WTC11 (cell line): ENCODE measurements at regions not wholly inside any gene's neighbourhood (a gene's known extent, or its start where the extent isn't known, plus 50 kb on each side); places are given as distances from the start of the nearest gene placed in this dataset.

Experiments
- ATAC-seq: fragments of 200-7000 bp; cut with Tn5 transposase; 2 replicates; pipeline ENCODE4 v1.10.0; 2021; ENCODE audit warnings: mild to moderate bottlenecking, moderate library complexity
- CTCF ChIA-PET: fragments of 300-600 bp; sonication (Branson Sonifier 250); formaldehyde crosslinking; loops from one replicate; lab custom pipeline; 2021; ENCODE audit warnings: antibody characterized with exemption; lab: Charles Lee
- POLR2A ChIA-PET: fragments of 350-600 bp; sonication (Branson Sonifier 250); formaldehyde crosslinking; loops from one replicate; lab custom pipeline; 2021; ENCODE audit warnings: antibody characterized with exemption; lab: Charles Lee
- DNase-seq: peaks from one replicate; pipeline ENCODE4 v3.0.0; 2021; ENCODE audit warnings: low spot score
- H3K27ac Mint-ChIP-seq: 2 replicates; pipeline ENCODE4 v1.8.0; 2021; ENCODE audit warnings: mixed read lengths
- H3K27me3 Mint-ChIP-seq: 2 replicates; pipeline ENCODE4 v1.8.0; 2021; ENCODE audit warnings: low read depth, mild to moderate bottlenecking, moderate library complexity, mixed read lengths
- H3K36me3 Mint-ChIP-seq: 2 replicates; pipeline ENCODE4 v1.8.0; 2021; ENCODE audit warnings: mixed read lengths
- H3K4me1 Mint-ChIP-seq: 2 replicates; pipeline ENCODE4 v1.8.0; 2022; ENCODE audit warnings: mixed read lengths
- H3K4me3 Mint-ChIP-seq: 2 replicates; pipeline ENCODE4 v1.8.0; 2021; ENCODE audit warnings: mild to moderate bottlenecking, moderate library complexity, mixed read lengths
- H3K9me3 Mint-ChIP-seq: 2 replicates; pipeline ENCODE4 v1.8.0; 2021; ENCODE audit warnings: mixed read lengths
- ATF1 ChIP-seq: sonication (generic); formaldehyde crosslinking; IDR thresholded peaks from 2 replicates; pipeline ENCODE4 v1.8.1; 2023; ENCODE audit warnings: mild to moderate bottlenecking, moderate library complexity, missing genetic modification reagents
- GABPB1 ChIP-seq: sonication (generic); formaldehyde crosslinking; IDR thresholded peaks from 2 replicates; pipeline ENCODE4 v1.8.1; 2023; ENCODE audit warnings: mild to moderate bottlenecking, missing genetic modification reagents
- GTF2I ChIP-seq: fragments of 250-450 bp; sonication (Bioruptor Pico); conservative IDR thresholded peaks from 2 replicates; pipeline ENCODE4 v1.4.0; 2021; ENCODE audit warnings: mild to moderate bottlenecking
- IRF2 ChIP-seq: sonication (generic); formaldehyde crosslinking; IDR thresholded peaks from 2 replicates; pipeline ENCODE4 v1.8.0; 2022; ENCODE audit warnings: low read depth, missing genetic modification reagents, borderline replicate concordance
- JAZF1 ChIP-seq: fragments of 250-450 bp; sonication (Bioruptor Pico); IDR thresholded peaks from 2 replicates; pipeline ENCODE4 v1.9.0; 2021; ENCODE audit warnings: moderate library complexity, mild to moderate bottlenecking, inconsistent platforms
- MLX ChIP-seq: sonication (generic); formaldehyde crosslinking; IDR thresholded peaks from 2 replicates; pipeline ENCODE4 v1.8.1; 2023; ENCODE audit warnings: mild to moderate bottlenecking, missing genetic modification reagents, moderate library complexity
- NFE2L1 ChIP-seq: sonication (generic); formaldehyde crosslinking; IDR thresholded peaks from 2 replicates; pipeline ENCODE4 v1.8.1; 2023; ENCODE audit warnings: missing genetic modification reagents
- PRDM15 ChIP-seq: sonication (generic); formaldehyde crosslinking; IDR thresholded peaks from 2 replicates; pipeline ENCODE4 v1.8.0; 2022; ENCODE audit warnings: missing genetic modification reagents
- RELA ChIP-seq: sonication (generic); formaldehyde crosslinking; IDR thresholded peaks from 2 replicates; pipeline ENCODE4 v1.8.1; 2022; ENCODE audit warnings: missing genetic modification reagents, mild to moderate bottlenecking, borderline replicate concordance
- TCF7 ChIP-seq: sonication (generic); formaldehyde crosslinking; IDR thresholded peaks from 2 replicates; pipeline ENCODE4 v1.8.0; 2022; ENCODE audit warnings: mild to moderate bottlenecking, low read depth, missing genetic modification reagents, moderate library complexity
- TEAD4 ChIP-seq: sonication (generic); formaldehyde crosslinking; IDR thresholded peaks from 2 replicates; pipeline ENCODE4 v1.8.0; 2022; ENCODE audit warnings: mild to moderate bottlenecking, missing genetic modification reagents
- ZNF121 ChIP-seq: sonication (generic); formaldehyde crosslinking; IDR thresholded peaks from 2 replicates; pipeline ENCODE4 v1.8.0; 2023; ENCODE audit warnings: missing genetic modification reagents
- ZNF671 ChIP-seq: fragments of 250-450 bp; sonication (Bioruptor Pico); IDR thresholded peaks from 2 replicates; pipeline ENCODE4 v1.8.0; 2021; ENCODE audit warnings: mild to moderate bottlenecking
- TF ChIP-seq, protein P1 (sequence below): fragments of 200-600 bp; IDR thresholded peaks from 2 replicates; pipeline ENCODE4 v1.8.0; 2022; ENCODE audit warnings: antibody characterized with exemption
- TF ChIP-seq, protein P2 (sequence below): sonication (generic); formaldehyde crosslinking; IDR thresholded peaks from 2 replicates; pipeline ENCODE4 v1.8.1; 2022; ENCODE audit warnings: mild to moderate bottlenecking, moderate library complexity, missing genetic modification reagents
- TF ChIP-seq, protein P3 (sequence below): sonication (generic); formaldehyde crosslinking; IDR thresholded peaks from 2 replicates; pipeline ENCODE4 v1.8.1; 2022; ENCODE audit warnings: low read depth, missing genetic modification reagents, borderline replicate concordance
- TF ChIP-seq, protein P4 (sequence below): sonication (generic); formaldehyde crosslinking; IDR thresholded peaks from 2 replicates; pipeline ENCODE4 v1.8.1; 2022; ENCODE audit warnings: mild to moderate bottlenecking, missing genetic modification reagents, moderate library complexity, borderline replicate concordance
- TF ChIP-seq, protein P5 (sequence below): sonication (generic); formaldehyde crosslinking; IDR thresholded peaks from 2 replicates; pipeline ENCODE4 v1.8.1; 2023; ENCODE audit warnings: mild to moderate bottlenecking, missing genetic modification reagents, moderate library complexity

DNA sequence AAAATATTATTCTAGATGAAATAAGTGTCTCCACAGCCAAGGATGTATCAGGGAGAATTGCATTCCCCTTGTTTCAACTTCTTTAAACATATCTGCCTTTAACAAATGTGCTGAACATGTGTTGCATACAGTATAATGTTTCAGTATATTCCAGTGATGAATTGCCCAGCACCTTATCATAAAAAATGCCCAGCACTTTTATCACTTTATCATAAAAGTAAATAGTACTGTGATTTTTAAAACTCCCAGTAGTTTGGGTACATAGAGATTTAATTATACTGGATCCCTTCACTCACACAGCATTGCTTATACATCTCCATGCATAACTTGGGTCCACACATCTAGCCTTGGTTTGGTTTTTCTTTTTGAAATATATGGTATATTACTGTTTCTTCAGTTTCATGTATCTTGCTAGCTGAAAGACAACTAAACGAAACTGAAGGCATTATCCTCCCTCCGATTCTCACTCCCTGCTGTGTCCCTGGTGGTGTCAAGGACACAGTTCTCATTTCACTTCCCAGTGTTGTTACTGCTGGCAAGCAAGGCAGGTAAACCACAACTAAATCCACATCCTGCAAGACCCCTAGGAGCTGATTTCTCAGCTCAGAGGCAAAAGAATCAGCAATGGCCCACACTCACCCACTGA lies 118.2 kb upstream of the SLC44A3 start:
- DNase-seq, result no peak

GRCh38 chr1:94698759-94699502 lies 121.2 kb upstream of the SLC44A3 start:
- CTCF ChIA-PET, result interaction anchor here (0.6 to 1.4 kb wide), 3 partner anchors 15 to 103 kb away, joined by 4 to 5 read pairs (median 4); no protein-coding TSS in a partner anchor
- H3K27ac Mint-ChIP-seq, result no peak overlapping the region
- POLR2A ChIA-PET, result interaction anchor here (0.7 kb wide), 1 partner anchor 1621 kb away, joined by 3 read pairs; no protein-coding TSS in a partner anchor
- H3K4me3 Mint-ChIP-seq, result no peak overlapping the region
- TF ChIP-seq, protein P1, sequence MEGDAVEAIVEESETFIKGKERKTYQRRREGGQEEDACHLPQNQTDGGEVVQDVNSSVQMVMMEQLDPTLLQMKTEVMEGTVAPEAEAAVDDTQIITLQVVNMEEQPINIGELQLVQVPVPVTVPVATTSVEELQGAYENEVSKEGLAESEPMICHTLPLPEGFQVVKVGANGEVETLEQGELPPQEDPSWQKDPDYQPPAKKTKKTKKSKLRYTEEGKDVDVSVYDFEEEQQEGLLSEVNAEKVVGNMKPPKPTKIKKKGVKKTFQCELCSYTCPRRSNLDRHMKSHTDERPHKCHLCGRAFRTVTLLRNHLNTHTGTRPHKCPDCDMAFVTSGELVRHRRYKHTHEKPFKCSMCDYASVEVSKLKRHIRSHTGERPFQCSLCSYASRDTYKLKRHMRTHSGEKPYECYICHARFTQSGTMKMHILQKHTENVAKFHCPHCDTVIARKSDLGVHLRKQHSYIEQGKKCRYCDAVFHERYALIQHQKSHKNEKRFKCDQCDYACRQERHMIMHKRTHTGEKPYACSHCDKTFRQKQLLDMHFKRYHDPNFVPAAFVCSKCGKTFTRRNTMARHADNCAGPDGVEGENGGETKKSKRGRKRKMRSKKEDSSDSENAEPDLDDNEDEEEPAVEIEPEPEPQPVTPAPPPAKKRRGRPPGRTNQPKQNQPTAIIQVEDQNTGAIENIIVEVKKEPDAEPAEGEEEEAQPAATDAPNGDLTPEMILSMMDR, result no peak
- TF ChIP-seq GTF2I (CRISPR knock-in tag) (no peak), IRF2 (no peak), GABPB1 (CRISPR knock-in tag) (0 out of 2 replicates have a peak, but pooled peaks have one; percentile 13), PRDM15 (no peak), TEAD4 (CRISPR knock-in tag) (no peak), ZNF121 (peak; percentile 87)
- no peak for ATAC-seq
- H3K4me1 Mint-ChIP-seq, result peaks cover 17% of the 10 kb centered on the region
- H3K9me3 Mint-ChIP-seq, result peaks cover 5% of the 10 kb centered on the region; the same call in 1 of the 2 replicates
- H3K36me3 Mint-ChIP-seq, result no peaks in the 10 kb centered on the region
- H3K27me3 Mint-ChIP-seq, result no peaks in the 10 kb centered on the region; the same call in 1 of the 2 replicates
- no peak for DNase-seq

More for the DNA sequence above, 118.2 kb upstream of the SLC44A3 start:
- Mint-ChIP-seq H3K27ac (peak overlapping the region; percentile 73), H3K36me3 (no peaks in the 10 kb centered on the region), H3K9me3 (peaks cover 5% of the 10 kb centered on the region; the same call in 1 of the 2 replicates), H3K4me3 (no peak overlapping the region), H3K27me3 (no peaks in the 10 kb centered on the region), H3K4me1 (peaks cover 17% of the 10 kb centered on the region)
- CTCF ChIA-PET, result no interaction called here
- POLR2A ChIA-PET, result no interaction called here
- no peak; the same call in 1 of the 2 replicates for ATAC-seq
- TF ChIP-seq NFE2L1 (CRISPR knock-in tag), result no peak
- TF ChIP-seq, protein P2, sequence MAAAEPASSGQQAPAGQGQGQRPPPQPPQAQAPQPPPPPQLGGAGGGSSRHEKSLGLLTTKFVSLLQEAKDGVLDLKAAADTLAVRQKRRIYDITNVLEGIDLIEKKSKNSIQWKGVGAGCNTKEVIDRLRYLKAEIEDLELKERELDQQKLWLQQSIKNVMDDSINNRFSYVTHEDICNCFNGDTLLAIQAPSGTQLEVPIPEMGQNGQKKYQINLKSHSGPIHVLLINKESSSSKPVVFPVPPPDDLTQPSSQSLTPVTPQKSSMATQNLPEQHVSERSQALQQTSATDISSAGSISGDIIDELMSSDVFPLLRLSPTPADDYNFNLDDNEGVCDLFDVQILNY, result no peak
- no peak for TF ChIP-seq MLX (CRISPR knock-in tag)
- TF ChIP-seq, protein P3, sequence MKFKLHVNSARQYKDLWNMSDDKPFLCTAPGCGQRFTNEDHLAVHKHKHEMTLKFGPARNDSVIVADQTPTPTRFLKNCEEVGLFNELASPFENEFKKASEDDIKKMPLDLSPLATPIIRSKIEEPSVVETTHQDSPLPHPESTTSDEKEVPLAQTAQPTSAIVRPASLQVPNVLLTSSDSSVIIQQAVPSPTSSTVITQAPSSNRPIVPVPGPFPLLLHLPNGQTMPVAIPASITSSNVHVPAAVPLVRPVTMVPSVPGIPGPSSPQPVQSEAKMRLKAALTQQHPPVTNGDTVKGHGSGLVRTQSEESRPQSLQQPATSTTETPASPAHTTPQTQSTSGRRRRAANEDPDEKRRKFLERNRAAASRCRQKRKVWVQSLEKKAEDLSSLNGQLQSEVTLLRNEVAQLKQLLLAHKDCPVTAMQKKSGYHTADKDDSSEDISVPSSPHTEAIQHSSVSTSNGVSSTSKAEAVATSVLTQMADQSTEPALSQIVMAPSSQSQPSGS, result no peak

GRCh38 chr1:94698356-94698755 lies 121.8 kb upstream of the SLC44A3 start:
- peaks cover 17% of the 10 kb centered on the region for H3K4me1 Mint-ChIP-seq
- no peak overlapping the region for H3K4me3 Mint-ChIP-seq
- ChIA-PET POLR2A (no interaction called here), CTCF (interaction anchor here (0.6 to 1.4 kb wide), 3 partner anchors 15 to 104 kb away, joined by 4 to 5 read pairs (median 4); no protein-coding TSS in a partner anchor)
- DNase-seq (no peak), ATAC-seq (no peak)
- no peak overlapping the region for H3K27ac Mint-ChIP-seq
- no peaks in the 10 kb centered on the region; the same call in 1 of the 2 replicates for H3K27me3 Mint-ChIP-seq
- H3K36me3 Mint-ChIP-seq, result no peaks in the 10 kb centered on the region
- peaks cover 5% of the 10 kb centered on the region; the same call in 1 of the 2 replicates for H3K9me3 Mint-ChIP-seq
- TF ChIP-seq MLX (CRISPR knock-in tag) (no peak), TCF7 (no peak), ZNF671 (no peak), JAZF1 (no peak), NFE2L1 (CRISPR knock-in tag) (no peak), RELA (CRISPR knock-in tag) (no peak), ATF1 (no peak)
- TF ChIP-seq, protein P4, sequence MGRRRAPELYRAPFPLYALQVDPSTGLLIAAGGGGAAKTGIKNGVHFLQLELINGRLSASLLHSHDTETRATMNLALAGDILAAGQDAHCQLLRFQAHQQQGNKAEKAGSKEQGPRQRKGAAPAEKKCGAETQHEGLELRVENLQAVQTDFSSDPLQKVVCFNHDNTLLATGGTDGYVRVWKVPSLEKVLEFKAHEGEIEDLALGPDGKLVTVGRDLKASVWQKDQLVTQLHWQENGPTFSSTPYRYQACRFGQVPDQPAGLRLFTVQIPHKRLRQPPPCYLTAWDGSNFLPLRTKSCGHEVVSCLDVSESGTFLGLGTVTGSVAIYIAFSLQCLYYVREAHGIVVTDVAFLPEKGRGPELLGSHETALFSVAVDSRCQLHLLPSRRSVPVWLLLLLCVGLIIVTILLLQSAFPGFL (CRISPR knock-in tag), result no peak
- TF ChIP-seq, protein P5, sequence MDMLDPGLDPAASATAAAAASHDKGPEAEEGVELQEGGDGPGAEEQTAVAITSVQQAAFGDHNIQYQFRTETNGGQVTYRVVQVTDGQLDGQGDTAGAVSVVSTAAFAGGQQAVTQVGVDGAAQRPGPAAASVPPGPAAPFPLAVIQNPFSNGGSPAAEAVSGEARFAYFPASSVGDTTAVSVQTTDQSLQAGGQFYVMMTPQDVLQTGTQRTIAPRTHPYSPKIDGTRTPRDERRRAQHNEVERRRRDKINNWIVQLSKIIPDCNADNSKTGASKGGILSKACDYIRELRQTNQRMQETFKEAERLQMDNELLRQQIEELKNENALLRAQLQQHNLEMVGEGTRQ (CRISPR knock-in tag), result no peak
